HG03025 (cell line): ENCODE measurements at regions not wholly inside any gene's neighbourhood (a gene's known extent, or its start where the extent isn't known, plus 50 kb on each side); places are given as distances from the start of the nearest gene placed in this dataset.

Source experiments
- ATAC-seq: cut with Tn5 transposase; IDR thresholded peaks from one replicate; pipeline ENCODE4 v1.9.1; 2021; ENCODE audit warnings: mild to moderate bottlenecking, moderate library complexity; ENCODE audit not compliant: unreplicated experiment, low FRiP score

GRCh38 chr13:22144806-22145205 is 473.9 kb downstream of the FGF9 start:
- ATAC-seq: no peak

- ATAC-seq: no peak
These were observed 477.3 kb downstream of the FGF9 start for GRCh38 chr13:22148187-22148586.

GRCh38 chr13:22152751-22153150 is 481.9 kb downstream of the FGF9 start:
- no peak for ATAC-seq

GRCh38 chr13:22154041-22154440 is 483.2 kb downstream of the FGF9 start:
- no peak for ATAC-seq

- ATAC-seq: peak; percentile 92
These were observed 491.0 kb downstream of the FGF9 start for GRCh38 chr13:22161871-22162270.

GRCh38 chr13:22162889-22163288 is 492.0 kb downstream of the FGF9 start:
- ATAC-seq: no peak

- no peak for ATAC-seq
These were observed 497.7 kb downstream of the FGF9 start for GRCh38 chr13:22168437-22169190.

- ATAC-seq: no peak
These were observed 498.6 kb downstream of the FGF9 start for GRCh38 chr13:22169473-22169872.

GRCh38 chr13:22173610-22174009 is 502.7 kb downstream of the FGF9 start:
- ATAC-seq: no peak

- no peak for ATAC-seq
These were observed 504.4 kb downstream of the FGF9 start for GRCh38 chr13:22175241-22175640.

GRCh38 chr13:22175815-22176214 is 504.9 kb downstream of the FGF9 start:
- ATAC-seq: no peak

- ATAC-seq: no peak
These were observed 506.2 kb downstream of the FGF9 start for GRCh38 chr13:22176968-22177520.

- ATAC-seq: no peak
These were observed 508.0 kb downstream of the FGF9 start for GRCh38 chr13:22178878-22179277.

- ATAC-seq: no peak
These were observed 516.5 kb downstream of the FGF9 start for GRCh38 chr13:22187329-22187728.

- no peak for ATAC-seq
These were observed 518.5 kb downstream of the FGF9 start for GRCh38 chr13:22189176-22190048.

GRCh38 chr13:22193070-22193469 is 522.2 kb downstream of the FGF9 start:
- no peak for ATAC-seq

- ATAC-seq: no peak
These were observed 523.4 kb downstream of the FGF9 start for GRCh38 chr13:22194106-22194805.

GRCh38 chr13:22195726-22196125 is 524.9 kb downstream of the FGF9 start:
- no peak for ATAC-seq

- ATAC-seq: no peak
These were observed 525.9 kb downstream of the FGF9 start for GRCh38 chr13:22196777-22197176.

- ATAC-seq: no peak
These were observed 527.1 kb downstream of the FGF9 start for GRCh38 chr13:22198001-22198400.
